ENCODE measurements at regions not wholly inside any gene's neighbourhood (a gene's known extent, or its start where the extent isn't known, plus 50 kb on each side); places are given as distances from the start of the nearest gene placed in this dataset.

DNA sequence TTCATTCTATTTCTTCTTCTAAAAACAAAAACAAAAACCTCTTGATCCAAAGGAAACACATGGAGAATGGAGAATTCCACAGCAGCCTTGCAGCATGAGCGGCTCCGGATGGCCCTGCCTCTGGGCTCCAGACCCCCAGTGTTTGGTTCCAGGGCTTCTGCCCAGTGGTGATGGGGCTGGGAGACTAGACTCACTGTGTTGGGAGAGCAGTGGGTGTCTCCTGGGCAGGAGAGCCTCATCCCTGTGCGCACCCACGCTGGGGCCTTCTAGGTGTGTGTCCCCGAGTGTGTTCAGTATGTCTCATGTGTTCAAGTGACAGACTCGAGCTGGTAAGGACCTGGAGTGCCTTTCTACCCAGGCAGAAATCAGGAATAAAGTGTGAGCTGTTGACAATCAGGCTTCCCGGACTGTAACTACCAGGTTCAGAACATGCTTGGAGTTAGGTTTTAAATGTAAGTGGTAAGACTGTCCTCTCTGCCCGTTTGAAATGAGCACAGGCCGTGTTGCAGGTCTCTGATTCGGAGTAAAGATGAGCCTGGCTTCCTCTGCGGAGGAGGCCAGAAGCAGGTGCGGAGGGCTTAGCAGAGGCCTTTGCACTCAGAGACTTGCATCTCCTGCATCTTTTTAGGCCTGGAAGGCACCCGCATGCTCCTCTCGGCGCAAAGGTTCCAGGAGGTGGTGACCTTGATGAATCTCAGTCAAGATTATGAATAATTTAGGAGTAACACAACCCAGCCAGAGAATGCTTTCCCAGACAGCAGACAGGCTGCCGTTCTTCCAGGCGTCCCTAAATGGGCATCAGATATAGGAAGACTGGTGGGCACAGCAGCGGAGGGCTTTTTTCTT, 253.6 kb downstream of the CDH26 start:
- no peak for DNase-seq (ENCODE audit: low read depth, low spot score)

GRCh38 chr20:60212695-60213094, 254.5 kb downstream of the CDH26 start:
- no peak for DNase-seq (ENCODE audit: low read depth, low spot score)

GRCh38 chr20:60213126-60213893, 255.1 kb downstream of the CDH26 start:
- DNase-seq (ENCODE audit: low read depth, low spot score) = no peak

GRCh38 chr20:60214901-60215815, 256.9 kb downstream of the CDH26 start:
- no peak for DNase-seq (ENCODE audit: low read depth, low spot score)

GRCh38 chr20:60215816-60216730, 257.9 kb downstream of the CDH26 start:
- DNase-seq (ENCODE audit: low read depth, low spot score) = no peak

GRCh38 chr20:60219231-60219630, 261.0 kb downstream of the CDH26 start:
- DNase-seq (ENCODE audit: low read depth, low spot score) = no peak

- no peak for DNase-seq (ENCODE audit: low read depth, low spot score)
These were observed 261.9 kb downstream of the CDH26 start for GRCh38 chr20:60219984-60220562.

- no peak for DNase-seq (ENCODE audit: low read depth, low spot score)
These were observed 262.5 kb downstream of the CDH26 start for GRCh38 chr20:60220706-60221105.

- DNase-seq (ENCODE audit: low read depth, low spot score) = no peak
These were observed 263.4 kb downstream of the CDH26 start for GRCh38 chr20:60221593-60221992.

DNA sequence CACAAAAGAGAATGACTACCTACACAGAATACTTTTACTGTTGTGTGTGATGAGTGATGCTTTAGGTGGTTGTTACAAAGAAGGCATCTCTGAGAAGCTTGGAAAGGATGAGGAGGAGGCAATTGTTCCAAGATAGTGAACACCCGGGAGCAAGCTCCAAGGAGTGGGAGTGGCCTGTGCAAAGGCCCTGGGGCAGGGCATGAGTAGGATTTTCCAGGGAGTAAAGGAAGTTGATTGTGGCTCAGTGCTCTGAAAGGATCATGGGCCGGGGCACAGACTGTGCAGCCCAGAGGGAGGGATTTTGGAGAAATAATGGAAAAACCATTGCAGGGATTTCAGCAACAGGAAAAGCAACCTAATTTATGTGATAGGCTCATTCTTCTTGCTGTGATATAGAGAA, 264.3 kb downstream of the CDH26 start:
- DNase-seq (ENCODE audit: low read depth, low spot score) = no peak

- DNase-seq (ENCODE audit: low read depth, low spot score) = no peak
These were observed 265.0 kb downstream of the CDH26 start for GRCh38 chr20:60223174-60223573.

DNA sequence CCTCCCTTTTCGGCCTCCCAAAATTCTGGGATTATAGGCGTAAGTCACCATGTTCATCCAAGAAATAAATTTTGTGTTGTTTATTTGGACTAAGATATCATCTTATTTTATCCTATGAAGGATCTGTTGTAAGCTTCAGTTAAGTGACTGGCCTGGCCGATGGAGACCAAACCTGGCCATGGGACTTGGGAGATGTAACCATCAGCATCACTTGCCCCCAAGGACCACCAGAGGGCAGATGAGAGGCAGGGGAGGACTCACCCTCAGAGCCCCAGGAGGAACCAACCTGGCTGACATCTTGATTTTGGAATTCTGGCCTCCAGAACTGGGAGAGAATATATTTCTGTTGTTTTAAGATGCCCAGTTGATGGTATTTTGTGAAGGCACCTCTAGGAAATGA, 266.7 kb downstream of the CDH26 start:
- no peak for DNase-seq (ENCODE audit: low read depth, low spot score)

DNA sequence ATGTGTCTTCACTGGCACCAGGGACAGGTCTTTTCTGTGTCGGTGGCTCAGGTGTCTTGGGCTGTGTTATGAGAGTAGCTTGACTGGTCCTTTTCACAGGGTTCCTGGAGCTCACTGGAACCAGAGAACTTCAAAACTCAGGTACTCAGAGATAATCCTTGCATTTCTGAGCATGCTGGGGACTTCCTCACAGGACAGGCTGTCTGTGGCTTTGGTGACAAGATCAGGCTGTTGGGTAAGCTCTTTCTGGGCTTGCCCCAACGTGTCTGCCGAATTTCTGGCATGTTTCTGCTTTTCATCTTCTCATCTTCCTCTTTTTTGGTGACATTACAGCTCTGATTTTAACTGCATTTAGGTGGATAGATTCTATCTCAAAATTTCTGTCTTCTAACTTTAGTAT, 270.0 kb downstream of the CDH26 start:
- no peak for DNase-seq (ENCODE audit: low read depth, low spot score)

GRCh38 chr20:60232380-60232779, 274.2 kb downstream of the CDH26 start:
- DNase-seq (ENCODE audit: low read depth, low spot score) = no peak

- no peak for DNase-seq (ENCODE audit: low read depth, low spot score)
These were observed 274.9 kb downstream of the CDH26 start for GRCh38 chr20:60233018-60233630.

DNA sequence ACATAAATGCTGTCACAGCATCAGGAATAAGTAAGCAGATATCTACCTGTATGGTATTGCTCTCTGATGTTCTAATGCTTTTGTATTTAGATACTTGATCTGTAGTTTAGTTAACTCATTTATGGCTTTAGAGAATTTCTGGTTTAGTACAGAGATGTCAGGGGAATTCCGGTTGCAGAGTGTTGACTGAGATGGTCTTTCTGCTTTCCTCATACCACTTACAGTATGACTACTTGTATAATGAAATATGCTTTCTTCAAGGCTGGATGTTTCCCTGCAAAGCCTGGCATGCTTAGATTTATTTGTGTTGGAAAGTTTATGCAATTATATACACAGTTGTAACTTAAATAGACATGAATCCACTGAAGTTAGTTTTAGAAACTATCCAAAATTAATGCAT, 278.4 kb downstream of the CDH26 start:
- no peak for DNase-seq (ENCODE audit: low read depth, low spot score)

GRCh38 chr20:60237981-60238380, 279.8 kb downstream of the CDH26 start:
- no peak for DNase-seq (ENCODE audit: low read depth, low spot score)

GRCh38 chr20:60238992-60239660, 280.9 kb downstream of the CDH26 start:
- DNase-seq (ENCODE audit: low read depth, low spot score) = no peak

DNA sequence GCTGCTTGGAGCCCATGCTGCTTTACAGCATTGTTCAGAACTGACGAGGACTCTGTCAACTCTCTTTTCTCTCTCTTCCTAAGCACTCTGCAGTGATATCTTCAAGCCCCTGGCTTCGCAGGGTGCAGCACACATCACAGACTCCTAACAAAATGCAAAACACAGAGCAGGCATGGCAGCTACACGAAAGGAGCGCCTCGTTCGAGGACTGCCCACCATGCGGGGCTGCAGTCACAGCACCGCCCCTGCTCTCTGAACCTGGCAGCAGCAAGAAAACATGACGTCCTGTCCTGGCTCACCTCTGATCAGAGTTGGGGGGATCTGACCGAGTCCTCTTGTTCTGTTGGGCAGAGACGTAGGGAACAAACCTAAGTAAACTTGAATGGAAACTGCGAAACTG, 281.7 kb downstream of the CDH26 start:
- DNase-seq (ENCODE audit: low read depth, low spot score) = no peak
